ENCODE measurements at regions not wholly inside any gene's neighbourhood (a gene's known extent, or its start where the extent isn't known, plus 50 kb on each side); places are given as distances from the start of the nearest gene placed in this dataset.

DNA sequence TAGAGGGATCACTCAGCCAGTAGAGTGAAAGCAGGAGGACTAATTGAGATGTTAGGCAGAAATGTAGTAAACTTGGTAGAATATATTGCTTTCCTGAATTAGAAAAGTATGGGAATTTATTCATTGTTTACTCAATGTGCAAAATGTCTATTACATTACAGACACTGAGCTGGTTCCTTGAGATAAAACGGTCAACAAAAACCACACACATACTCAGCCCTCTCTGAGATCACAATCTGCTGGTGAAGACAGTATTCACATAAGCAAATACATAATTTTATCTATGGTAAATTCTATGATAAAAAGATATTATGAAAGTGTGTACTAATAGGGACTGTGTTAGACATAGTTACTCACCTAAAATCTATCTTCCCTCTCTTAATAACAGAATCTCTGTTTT is 833.5 kb downstream of the KCNA4 start:
- H3K27ac ChIP-seq: no peak overlapping the region; the same call in 1 of the 2 replicates
- H3K9me3 ChIP-seq (ENCODE audit: low read depth): peaks cover 2% of the 10 kb centered on the region
- in situ Hi-C loops (cut with MboI): no loop called here

DNA sequence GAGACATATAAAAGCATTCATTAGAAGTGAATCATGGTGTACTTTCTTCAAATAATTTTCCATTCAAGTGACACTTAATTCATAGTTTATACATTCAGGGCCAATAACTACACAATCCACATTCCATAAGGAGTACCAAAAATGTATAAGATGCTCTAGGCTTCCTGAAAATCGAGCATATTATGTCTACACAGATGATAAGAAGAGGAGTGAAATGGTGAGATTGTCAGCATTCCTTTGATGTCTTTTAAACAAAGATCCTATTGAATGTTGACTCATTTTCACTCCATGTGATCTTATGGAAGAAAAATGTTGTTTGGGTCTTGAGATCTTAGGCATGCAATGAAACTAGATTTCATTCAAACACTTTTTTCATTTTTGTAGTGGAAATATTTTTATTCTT is 843.2 kb downstream of the KCNA4 start:
- no peak overlapping the region for H3K9ac ChIP-seq
- H3K9me2 ChIP-seq (ENCODE audit: insufficient read depth): no peaks in the 10 kb centered on the region
- TF ChIP-seq EZH2phosphoT487 (IDR thresholded peaks at IDR 0.05; ENCODE audit: insufficient read depth, low read depth) (no peak), EZH2 (IDR thresholded peaks at IDR 0.05; ENCODE audit: insufficient read depth, poor library complexity, severe bottlenecking) (no peak)
- H3K4me1 ChIP-seq (ENCODE audit: insufficient read depth): peaks cover 43% of the 10 kb centered on the region
- H2AFZ ChIP-seq: no peak overlapping the region
- peak overlapping the region; percentile 53 for H3K4me2 ChIP-seq (ENCODE audit: unreplicated experiment)
- no peak overlapping the region for H3K4me3 ChIP-seq
- no peaks in the 10 kb centered on the region for H3K36me3 ChIP-seq (ENCODE audit: low read depth)
- peak overlapping the region; percentile 51 for H3K27ac ChIP-seq
- in situ Hi-C loops (cut with MboI): loop anchor here (25.0 kb wide), 1 partner anchor 1461 kb away; the partner anchor contains the start of gene BDNF
- H3K27me3 ChIP-seq (replicated peaks; ENCODE audit: insufficient read depth): no peaks in the 10 kb centered on the region
- H3F3A ChIP-seq (ENCODE audit: insufficient read depth): peaks cover 37% of the 10 kb centered on the region
- H3K79me2 ChIP-seq (ENCODE audit: insufficient read depth): no peaks in the 10 kb centered on the region
- 0% methylated on average over 1 of the region's 1 CpG for WGBS, 2 experiments (ENCODE audit: low coverage in 1 of 2, low lambda C conversion rate in 2 of 2, missing lambda C conversion rate in 2 of 2)
- no peaks in the 10 kb centered on the region for H3K9me3 ChIP-seq (ENCODE audit: low read depth)
- peak; percentile 68 for DNase-seq
- no peaks in the 10 kb centered on the region for H4K20me1 ChIP-seq (ENCODE audit: insufficient read depth)

More for the DNA sequence above, 833.5 kb downstream of the KCNA4 start:
- Histone ChIP-seq H3K4me2 (ENCODE audit: unreplicated experiment) (peak overlapping the region; percentile 13), H4K20me1 (ENCODE audit: insufficient read depth) (no peaks in the 10 kb centered on the region), H3K36me3 (ENCODE audit: low read depth) (no peaks in the 10 kb centered on the region), H3K4me1 (ENCODE audit: insufficient read depth) (peaks cover 21% of the 10 kb centered on the region), H3K27me3 (replicated peaks; ENCODE audit: insufficient read depth) (no peaks in the 10 kb centered on the region), H3K9ac (no peak overlapping the region), H2AFZ (peak overlapping the region; percentile 37; the same call in 1 of the 2 replicates), H3K9me2 (ENCODE audit: insufficient read depth) (no peaks in the 10 kb centered on the region), H3K4me3 (no peak overlapping the region), H3F3A (ENCODE audit: insufficient read depth) (peaks cover 30% of the 10 kb centered on the region), H3K79me2 (ENCODE audit: insufficient read depth) (no peaks in the 10 kb centered on the region)
- DNase-seq: no peak
- WGBS, 2 experiments (ENCODE audit: low coverage in 1 of 2, low lambda C conversion rate in 2 of 2, missing lambda C conversion rate in 2 of 2): 33 to 37% methylated on average over 1 of the region's 1 CpG
- no peak for TF ChIP-seq EZH2 (IDR thresholded peaks at IDR 0.05; ENCODE audit: insufficient read depth, poor library complexity, severe bottlenecking)
- TF ChIP-seq EZH2phosphoT487 (IDR thresholded peaks at IDR 0.05; ENCODE audit: insufficient read depth, low read depth): no peak

DNA sequence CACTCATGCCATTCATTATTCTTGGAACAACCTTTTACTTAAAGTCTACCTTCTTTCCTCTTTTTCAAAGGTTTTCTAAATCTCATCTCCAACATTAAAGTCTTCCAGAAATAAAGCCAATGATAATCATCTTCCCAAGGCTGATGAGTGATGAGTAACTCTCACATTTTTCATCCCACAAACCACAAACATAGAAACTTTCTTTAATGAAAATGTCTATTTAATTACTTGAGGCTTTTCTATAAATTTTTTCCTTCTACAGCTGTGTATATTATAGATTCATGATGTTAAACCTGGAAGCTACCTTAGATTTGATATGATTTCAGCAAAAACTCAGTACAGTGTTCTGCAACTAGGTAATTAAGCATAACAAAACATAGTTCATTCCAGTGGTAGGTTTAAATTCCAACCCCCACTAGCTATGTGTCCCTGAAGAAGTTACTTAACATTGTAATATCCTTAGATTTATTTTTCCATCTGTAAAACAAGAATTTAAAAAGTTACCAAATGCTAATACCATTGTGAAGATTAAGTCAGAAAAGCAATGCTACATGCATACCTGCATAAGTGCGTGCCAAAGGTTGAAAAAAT is 845.4 kb downstream of the KCNA4 start:
- peak; percentile 27 for DNase-seq
- in situ Hi-C loops (cut with MboI): loop anchor here (25.0 kb wide), 1 partner anchor 1459 kb away; the partner anchor contains the start of gene BDNF
- Histone ChIP-seq H3K9me2 (ENCODE audit: insufficient read depth) (no peaks in the 10 kb centered on the region), H3K27ac (peak overlapping the region; percentile 15; the same call in 1 of the 2 replicates), H3K4me2 (ENCODE audit: unreplicated experiment) (peak overlapping the region; percentile 23), H4K20me1 (ENCODE audit: insufficient read depth) (no peaks in the 10 kb centered on the region), H3K4me3 (no peak overlapping the region), H3F3A (ENCODE audit: insufficient read depth) (peaks cover 37% of the 10 kb centered on the region), H3K79me2 (ENCODE audit: insufficient read depth) (no peaks in the 10 kb centered on the region), H3K9ac (no peak overlapping the region), H2AFZ (no peak overlapping the region), H3K4me1 (ENCODE audit: insufficient read depth) (peaks cover 43% of the 10 kb centered on the region), H3K9me3 (ENCODE audit: low read depth) (no peaks in the 10 kb centered on the region), H3K36me3 (ENCODE audit: low read depth) (no peaks in the 10 kb centered on the region), H3K27me3 (replicated peaks; ENCODE audit: insufficient read depth) (no peaks in the 10 kb centered on the region)
- WGBS, 2 experiments (ENCODE audit: low coverage in 1 of 2, low lambda C conversion rate in 2 of 2, missing lambda C conversion rate in 2 of 2): 16 to 21% methylated on average over 1 of the region's 1 CpG
- no peak for TF ChIP-seq EZH2 (IDR thresholded peaks at IDR 0.05; ENCODE audit: insufficient read depth, poor library complexity, severe bottlenecking)
- TF ChIP-seq EZH2phosphoT487 (IDR thresholded peaks at IDR 0.05; ENCODE audit: insufficient read depth, low read depth): peak; percentile 85

DNA sequence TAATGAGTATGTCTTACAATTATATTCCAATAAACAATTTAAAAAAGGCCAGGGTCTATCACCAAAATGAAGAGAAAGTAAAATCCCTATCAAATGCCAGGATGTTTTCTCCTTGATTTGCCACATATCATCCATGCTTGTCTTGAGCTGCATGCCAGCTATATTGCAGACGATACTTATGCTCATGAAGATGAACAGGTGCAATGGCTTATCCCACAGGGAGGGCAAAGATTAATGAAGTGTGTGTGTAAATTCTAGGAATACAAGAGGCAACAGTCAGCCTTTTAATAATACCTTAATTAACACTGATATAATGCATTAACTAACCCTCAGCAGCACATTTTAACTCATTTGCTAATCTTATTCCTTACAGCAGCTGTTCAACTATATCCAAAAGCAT is 850.5 kb downstream of the KCNA4 start:
- Histone ChIP-seq H3K4me3 (no peak overlapping the region), H3K4me1 (ENCODE audit: insufficient read depth) (peaks cover 15% of the 10 kb centered on the region), H3K36me3 (ENCODE audit: low read depth) (no peaks in the 10 kb centered on the region), H3F3A (ENCODE audit: insufficient read depth) (peaks cover 7% of the 10 kb centered on the region; the same call in 1 of the 2 replicates), H4K20me1 (ENCODE audit: insufficient read depth) (no peaks in the 10 kb centered on the region), H2AFZ (no peak overlapping the region), H3K9ac (no peak overlapping the region), H3K79me2 (ENCODE audit: insufficient read depth) (no peaks in the 10 kb centered on the region), H3K27ac (no peak overlapping the region), H3K27me3 (replicated peaks; ENCODE audit: insufficient read depth) (no peaks in the 10 kb centered on the region), H3K9me2 (ENCODE audit: insufficient read depth) (no peaks in the 10 kb centered on the region), H3K4me2 (ENCODE audit: unreplicated experiment) (no peak overlapping the region), H3K9me3 (ENCODE audit: low read depth) (no peaks in the 10 kb centered on the region)
- in situ Hi-C loops (cut with MboI): loop anchor here (25.0 kb wide), 1 partner anchor 1454 kb away; the partner anchor contains the start of gene BDNF
- no peak for DNase-seq
- TF ChIP-seq EZH2 (IDR thresholded peaks at IDR 0.05; ENCODE audit: insufficient read depth, poor library complexity, severe bottlenecking) (no peak), EZH2phosphoT487 (IDR thresholded peaks at IDR 0.05; ENCODE audit: insufficient read depth, low read depth) (no peak)
- WGBS, 2 experiments (ENCODE audit: low coverage in 1 of 2, low lambda C conversion rate in 2 of 2, missing lambda C conversion rate in 2 of 2): 29 to 49% methylated on average over 1 of the region's 1 CpG
